Choroid plexus epithelial cell (primary cell): ENCODE measurements at regions not wholly inside any gene's neighbourhood (a gene's known extent, or its start where the extent isn't known, plus 50 kb on each side); places are given as distances from the start of the nearest gene placed in this dataset.
"Not testable (repeated sequence)": the region's sequence is repeated elsewhere in the genome, so short reads cannot be mapped to it uniquely, and the experiment has no call there.

Experiments
- DNase-seq: peaks from one replicate; pipeline ENCODE4 v3.0.0-alpha.2; 2010; ENCODE audit warnings: low read depth
- H3K4me3 ChIP-seq: 2 replicates; pipeline ENCODE4 v1.5.1; 2011; ENCODE audit warnings: low read depth, mild to moderate bottlenecking, control low read depth, low read length, moderate library complexity
- TF ChIP-seq, protein P1 (sequence below): conservative IDR thresholded peaks from 2 replicates; pipeline ENCODE4 v1.5.1; 2011; ENCODE audit warnings: low read depth, mild to moderate bottlenecking, control low read depth, inconsistent platforms, low read length, moderate library complexity

DNA sequence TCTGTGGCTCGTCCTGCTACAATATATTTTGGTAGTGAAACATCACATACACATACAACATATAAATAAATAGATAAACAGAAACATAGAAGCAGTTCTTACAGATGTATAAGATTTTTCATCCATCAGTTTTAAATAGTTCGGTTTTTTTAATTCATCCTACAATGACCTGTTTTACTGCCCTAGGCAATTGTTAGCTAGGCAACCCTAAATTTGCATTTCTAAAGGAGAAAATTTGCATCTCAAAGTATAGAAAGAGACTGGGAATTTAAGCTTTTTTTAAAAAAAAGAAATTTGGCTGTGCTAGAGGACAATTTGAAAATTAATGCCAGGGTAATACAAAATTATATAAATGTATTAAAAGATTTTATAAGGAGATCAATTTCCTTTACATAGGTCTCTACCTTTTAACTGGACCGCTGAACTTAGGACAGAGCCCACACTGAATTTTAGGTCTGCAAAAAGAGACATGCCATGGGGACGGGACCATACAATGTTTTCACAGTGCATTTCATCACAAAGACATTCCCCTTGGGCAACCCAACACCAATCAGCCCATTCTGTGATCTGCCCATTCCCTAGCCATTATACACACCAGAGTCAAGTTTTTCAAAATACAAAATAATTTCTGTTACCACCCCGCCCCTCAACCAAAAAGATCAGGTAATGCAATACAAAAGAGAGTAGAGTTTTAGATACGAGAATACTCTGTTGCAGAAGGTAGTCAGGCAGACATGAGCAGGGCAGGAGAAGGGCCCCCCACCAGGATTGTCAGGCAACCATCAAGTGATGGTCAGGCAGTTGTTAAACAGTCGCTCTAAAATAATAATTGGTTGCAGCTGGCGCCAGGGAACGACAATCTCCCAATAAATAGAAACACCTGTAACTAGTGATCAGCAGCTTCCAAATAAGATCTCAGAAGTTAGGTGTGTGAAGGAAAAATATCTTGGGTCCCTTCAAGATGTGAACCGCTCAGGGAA lies 299.7 kb upstream of the SGCG start:
- TF ChIP-seq, protein P1, sequence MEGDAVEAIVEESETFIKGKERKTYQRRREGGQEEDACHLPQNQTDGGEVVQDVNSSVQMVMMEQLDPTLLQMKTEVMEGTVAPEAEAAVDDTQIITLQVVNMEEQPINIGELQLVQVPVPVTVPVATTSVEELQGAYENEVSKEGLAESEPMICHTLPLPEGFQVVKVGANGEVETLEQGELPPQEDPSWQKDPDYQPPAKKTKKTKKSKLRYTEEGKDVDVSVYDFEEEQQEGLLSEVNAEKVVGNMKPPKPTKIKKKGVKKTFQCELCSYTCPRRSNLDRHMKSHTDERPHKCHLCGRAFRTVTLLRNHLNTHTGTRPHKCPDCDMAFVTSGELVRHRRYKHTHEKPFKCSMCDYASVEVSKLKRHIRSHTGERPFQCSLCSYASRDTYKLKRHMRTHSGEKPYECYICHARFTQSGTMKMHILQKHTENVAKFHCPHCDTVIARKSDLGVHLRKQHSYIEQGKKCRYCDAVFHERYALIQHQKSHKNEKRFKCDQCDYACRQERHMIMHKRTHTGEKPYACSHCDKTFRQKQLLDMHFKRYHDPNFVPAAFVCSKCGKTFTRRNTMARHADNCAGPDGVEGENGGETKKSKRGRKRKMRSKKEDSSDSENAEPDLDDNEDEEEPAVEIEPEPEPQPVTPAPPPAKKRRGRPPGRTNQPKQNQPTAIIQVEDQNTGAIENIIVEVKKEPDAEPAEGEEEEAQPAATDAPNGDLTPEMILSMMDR: no peak
- no peak overlapping the region for H3K4me3 ChIP-seq
- DNase-seq: no peak

DNA sequence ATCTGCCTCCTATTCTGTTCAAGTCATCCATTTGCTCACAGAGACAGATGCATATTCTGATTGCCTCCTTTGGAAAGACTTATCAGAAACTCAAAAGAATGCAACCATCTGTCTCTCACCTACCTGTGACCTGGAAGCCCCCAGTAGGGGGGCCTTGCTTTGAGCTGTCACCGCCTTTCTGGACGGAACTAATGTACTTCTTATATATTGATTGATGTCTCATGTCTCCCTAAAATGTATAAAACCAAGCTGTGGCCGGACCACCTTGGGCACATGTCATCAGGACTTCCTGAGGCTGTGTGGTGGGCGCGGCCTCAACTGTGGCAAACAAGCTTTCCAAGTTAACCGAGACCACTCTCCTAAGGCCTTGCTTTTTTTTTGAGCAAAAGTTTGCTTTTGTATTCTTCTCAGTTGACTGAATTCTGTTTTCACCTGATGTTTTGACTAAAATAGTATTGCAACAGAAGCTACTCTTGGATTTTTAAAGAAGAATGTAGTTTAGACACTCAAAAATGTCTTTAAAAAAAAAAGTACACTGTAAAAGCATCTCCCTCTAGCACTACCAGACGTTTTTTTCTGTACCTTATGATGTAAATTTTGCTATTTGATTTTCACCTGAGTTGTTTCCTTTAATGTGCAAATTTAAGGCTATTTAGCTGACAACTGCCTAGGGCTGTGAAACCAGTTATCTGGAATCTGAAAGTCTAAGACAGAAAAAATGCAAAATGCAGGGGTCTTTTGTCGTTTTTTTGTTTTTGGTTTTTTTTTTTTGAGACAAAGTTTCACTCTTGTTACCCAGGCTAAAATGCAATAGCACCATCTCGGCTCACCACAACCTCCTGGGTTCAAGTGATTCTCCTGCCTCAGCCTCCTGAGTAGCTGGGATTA lies 298.8 kb upstream of the SGCG start:
- not testable (repeated sequence) for H3K4me3 ChIP-seq, DNase-seq

DNA sequence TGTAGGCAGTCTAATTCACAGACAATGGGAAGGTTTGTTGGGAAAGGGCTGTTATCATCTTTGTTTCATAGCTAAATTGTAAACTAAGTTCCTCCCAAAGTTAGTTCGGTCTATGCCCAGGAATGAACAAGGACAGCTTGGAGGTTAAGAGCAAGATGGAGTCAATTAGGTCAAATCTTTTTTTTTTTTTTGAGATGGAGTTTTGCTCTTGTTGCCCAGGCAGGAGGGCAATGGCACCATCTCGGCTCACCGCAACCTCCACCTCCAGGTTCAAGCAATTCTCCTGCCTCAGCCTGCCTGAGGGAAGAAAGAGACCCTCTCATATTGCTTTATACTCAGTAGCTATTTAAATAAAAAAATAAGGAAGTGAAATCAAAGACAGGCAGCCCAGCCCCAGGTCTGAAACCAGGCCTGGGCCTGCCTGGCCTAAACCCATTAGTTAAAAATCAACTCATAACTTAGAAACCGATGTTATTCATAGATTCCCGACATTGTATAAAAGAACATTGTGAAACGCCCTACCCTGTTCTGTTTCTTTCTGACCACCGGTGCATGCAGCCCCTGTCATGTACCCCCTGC lies 297.4 kb upstream of the SGCG start:
- TF ChIP-seq, protein P1: no peak

DNA sequence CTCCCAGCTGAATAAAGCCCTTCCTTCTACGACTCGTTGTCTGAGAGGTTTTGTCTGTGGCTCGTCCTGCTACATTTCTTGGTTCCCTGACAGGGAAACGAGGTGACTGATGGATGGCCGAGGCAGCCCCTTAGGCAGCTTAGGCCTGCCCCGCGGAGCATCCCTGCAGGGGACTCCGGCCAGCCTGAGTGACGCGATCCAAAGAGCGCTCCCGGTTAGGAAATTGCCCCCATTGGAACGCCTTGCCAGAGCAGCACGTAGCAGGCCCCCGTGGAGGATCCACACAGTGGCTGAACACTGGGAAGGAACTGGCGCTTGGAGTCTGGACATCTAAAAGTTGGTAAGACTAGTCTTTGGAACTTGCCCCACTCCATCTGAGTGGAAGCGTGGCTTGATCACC lies 296.8 kb upstream of the SGCG start:
- H3K4me3 ChIP-seq: no peak overlapping the region
- TF ChIP-seq, protein P1: no peak
- DNase-seq: no peak

More for the DNA sequence above, 297.4 kb upstream of the SGCG start:
- no peak overlapping the region for H3K4me3 ChIP-seq
- DNase-seq: no peak

DNA sequence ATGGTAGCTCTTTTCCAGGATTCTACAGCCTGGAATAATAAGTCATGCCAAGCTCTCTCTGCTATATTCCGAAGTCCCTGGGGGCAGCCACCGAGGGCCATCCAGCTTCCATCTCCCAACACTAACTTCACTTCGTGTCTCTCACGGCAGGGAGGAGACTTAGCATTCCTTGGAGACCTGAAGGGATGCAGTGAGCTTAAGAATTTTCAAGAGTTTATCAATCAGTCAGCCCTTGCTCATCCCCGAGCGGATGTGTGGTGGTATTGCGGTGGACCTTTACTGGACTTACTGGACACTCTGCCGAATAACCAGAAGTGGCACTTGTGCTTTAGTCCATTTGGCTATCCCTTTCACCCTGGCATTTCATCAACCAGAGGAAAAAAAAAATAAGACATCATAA lies 294.7 kb upstream of the SGCG start:
- DNase-seq, H3K4me3 ChIP-seq: not testable (repeated sequence)

DNA sequence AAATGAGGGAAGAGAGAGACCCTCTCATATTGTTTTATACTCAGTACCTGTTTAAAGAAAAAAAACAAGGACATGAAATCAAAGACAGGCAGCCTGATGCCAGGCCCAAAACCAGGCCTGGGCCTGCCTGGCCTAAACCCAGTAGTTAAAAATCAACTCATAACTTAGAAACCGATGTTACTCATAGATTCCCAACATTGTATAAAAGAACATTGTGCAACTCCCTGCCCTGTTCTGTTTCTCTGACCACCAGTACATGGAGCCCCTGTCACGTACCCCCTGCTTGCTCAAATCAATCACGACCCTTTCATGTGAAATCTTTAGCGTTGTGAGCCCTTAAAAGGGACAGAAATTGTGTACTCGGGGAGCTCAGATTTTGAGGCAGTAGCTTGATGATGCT lies 291.4 kb upstream of the SGCG start:
- H3K4me3 ChIP-seq, DNase-seq: not testable (repeated sequence)

DNA sequence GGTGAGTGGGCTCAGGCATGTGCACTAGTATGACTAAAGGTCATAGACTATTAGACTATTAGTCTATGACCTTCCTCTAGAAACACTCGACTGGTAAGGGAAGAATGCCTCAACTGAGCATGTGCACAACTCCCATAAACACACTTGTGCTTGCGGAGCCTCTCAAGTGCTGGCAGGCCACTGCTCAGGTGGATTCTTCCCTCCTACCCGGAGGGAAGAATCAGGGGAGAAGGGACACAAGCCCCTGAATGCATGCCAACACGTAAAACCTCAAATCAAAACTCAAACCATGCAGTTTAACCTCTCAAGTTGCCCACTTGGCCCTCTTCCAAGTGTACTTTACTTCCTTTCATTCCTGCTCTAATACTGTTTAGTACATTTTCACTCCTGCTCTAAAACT lies 287.6 kb upstream of the SGCG start:
- no peak for DNase-seq
- TF ChIP-seq, protein P1: no peak
- no peak overlapping the region for H3K4me3 ChIP-seq

DNA sequence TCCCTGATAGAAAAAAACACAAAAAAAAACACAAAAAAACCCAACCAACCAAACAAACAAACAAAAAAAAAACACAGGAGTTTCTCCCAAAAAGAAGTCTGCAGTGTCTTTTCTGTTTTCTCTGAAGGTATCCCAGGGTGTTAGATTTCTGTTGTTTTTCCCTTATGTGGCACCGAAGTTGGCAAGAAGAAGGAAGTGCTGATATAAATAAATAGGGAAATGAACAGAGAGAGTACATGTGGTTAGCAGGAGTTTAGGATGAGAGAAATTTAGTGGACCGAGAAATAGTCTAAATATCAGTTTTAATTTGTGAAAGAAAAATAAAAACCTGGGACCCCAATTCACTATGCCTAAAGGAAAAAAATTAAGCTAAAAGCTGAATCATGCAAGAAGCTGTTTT lies 287.0 kb upstream of the SGCG start:
- H3K4me3 ChIP-seq: no peak overlapping the region
- no peak for DNase-seq
- TF ChIP-seq, protein P1: no peak
